ENCODE measurements at regions not wholly inside any gene's neighbourhood (a gene's known extent, or its start where the extent isn't known, plus 50 kb on each side); places are given as distances from the start of the nearest gene placed in this dataset.

DNA sequence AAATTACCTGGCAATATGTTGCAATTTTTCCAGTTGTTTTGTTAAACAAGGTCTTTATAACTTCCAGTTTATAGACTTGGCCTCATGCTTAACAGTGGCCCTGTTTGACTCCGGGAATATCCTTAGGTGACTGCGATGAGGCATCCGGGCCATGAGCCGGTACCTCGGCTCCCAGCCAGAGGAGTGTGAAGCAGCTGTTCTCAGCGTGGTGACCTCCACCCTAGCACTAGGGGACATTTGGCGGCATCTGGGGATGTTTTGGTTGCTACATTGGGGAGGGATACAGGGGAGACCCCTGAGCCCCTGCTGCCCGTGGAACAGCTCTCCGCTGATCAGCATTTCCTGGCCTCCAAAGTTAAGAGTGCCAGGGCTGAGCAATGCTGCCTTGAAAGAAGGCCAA is 533.4 kb downstream of the IRX1 start:
- TF ChIP-seq, protein P1, sequence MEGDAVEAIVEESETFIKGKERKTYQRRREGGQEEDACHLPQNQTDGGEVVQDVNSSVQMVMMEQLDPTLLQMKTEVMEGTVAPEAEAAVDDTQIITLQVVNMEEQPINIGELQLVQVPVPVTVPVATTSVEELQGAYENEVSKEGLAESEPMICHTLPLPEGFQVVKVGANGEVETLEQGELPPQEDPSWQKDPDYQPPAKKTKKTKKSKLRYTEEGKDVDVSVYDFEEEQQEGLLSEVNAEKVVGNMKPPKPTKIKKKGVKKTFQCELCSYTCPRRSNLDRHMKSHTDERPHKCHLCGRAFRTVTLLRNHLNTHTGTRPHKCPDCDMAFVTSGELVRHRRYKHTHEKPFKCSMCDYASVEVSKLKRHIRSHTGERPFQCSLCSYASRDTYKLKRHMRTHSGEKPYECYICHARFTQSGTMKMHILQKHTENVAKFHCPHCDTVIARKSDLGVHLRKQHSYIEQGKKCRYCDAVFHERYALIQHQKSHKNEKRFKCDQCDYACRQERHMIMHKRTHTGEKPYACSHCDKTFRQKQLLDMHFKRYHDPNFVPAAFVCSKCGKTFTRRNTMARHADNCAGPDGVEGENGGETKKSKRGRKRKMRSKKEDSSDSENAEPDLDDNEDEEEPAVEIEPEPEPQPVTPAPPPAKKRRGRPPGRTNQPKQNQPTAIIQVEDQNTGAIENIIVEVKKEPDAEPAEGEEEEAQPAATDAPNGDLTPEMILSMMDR (IDR thresholded peaks at IDR 0.05; ENCODE audit: insufficient read depth in 1 of 2, low read depth in 1 of 2, low read length in 1 of 2, severe bottlenecking in 1 of 2, unreplicated experiment in 1 of 2) = no peak
- H3K9me3 Mint-ChIP-seq (ENCODE audit: unreplicated experiment) = no peaks in the 10 kb centered on the region
- Histone ChIP-seq H3K27me3 (replicated peaks; ENCODE audit: control insufficient read depth, insufficient read depth, low read length) (no peaks in the 10 kb centered on the region), H3K9me3 (no peaks in the 10 kb centered on the region), H3K4me1 (no peaks in the 10 kb centered on the region), H3K36me3 (ENCODE audit: control insufficient read depth, insufficient read depth, low read length) (no peaks in the 10 kb centered on the region), H3K4me3 (ENCODE audit: low read depth, low read length) (no peak overlapping the region)
- ChIA-PET POLR2A (no interaction called here), CTCF (no interaction called here)
- no peak for DNase-seq
- no peak overlapping the region for H3K4me3 Mint-ChIP-seq (ENCODE audit: unreplicated experiment)
- no peaks in the 10 kb centered on the region for H3K4me1 Mint-ChIP-seq (ENCODE audit: low read depth, unreplicated experiment)
- no peaks in the 10 kb centered on the region for H3K36me3 Mint-ChIP-seq (ENCODE audit: insufficient read depth, unreplicated experiment)
- peaks cover 4% of the 10 kb centered on the region for H3K27me3 Mint-ChIP-seq (ENCODE audit: insufficient read depth, unreplicated experiment)
- no peak overlapping the region for H3K27ac Mint-ChIP-seq (ENCODE audit: unreplicated experiment)
- intact Hi-C loops (cut with micrococcal nuclease; ENCODE audit: unreplicated experiment) = no loop called here
- no TSS peak for BruUV-seq (replicated peaks)

DNA sequence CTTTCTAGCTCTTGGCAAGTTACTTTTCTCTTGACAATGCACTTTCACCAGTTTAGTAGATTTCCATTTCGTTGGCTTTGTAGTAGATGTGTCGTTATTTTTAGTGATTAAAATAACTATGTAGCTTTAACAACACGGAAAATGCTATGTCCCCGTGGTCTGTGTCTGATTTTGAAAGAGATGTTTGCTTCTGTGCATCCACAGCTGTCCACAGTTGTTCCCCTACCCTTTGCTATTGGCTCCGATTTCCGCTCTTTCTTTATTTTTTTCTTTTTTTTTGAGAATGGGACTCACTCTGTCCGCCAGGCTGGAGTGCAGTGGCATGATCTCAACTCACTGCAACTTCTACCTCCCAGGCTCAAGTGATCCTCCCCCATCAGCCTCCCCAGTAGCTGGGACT is 533.9 kb downstream of the IRX1 start:
- Mint-ChIP-seq H3K27me3 (ENCODE audit: insufficient read depth, unreplicated experiment) (peaks cover 4% of the 10 kb centered on the region), H3K36me3 (ENCODE audit: insufficient read depth, unreplicated experiment) (no peaks in the 10 kb centered on the region), H3K4me3 (ENCODE audit: unreplicated experiment) (no peak overlapping the region), H3K9me3 (ENCODE audit: unreplicated experiment) (no peaks in the 10 kb centered on the region), H3K27ac (ENCODE audit: unreplicated experiment) (no peak overlapping the region), H3K4me1 (ENCODE audit: low read depth, unreplicated experiment) (no peaks in the 10 kb centered on the region)
- Histone ChIP-seq H3K9me3 (no peaks in the 10 kb centered on the region), H3K4me3 (ENCODE audit: low read depth, low read length) (no peak overlapping the region), H3K4me1 (no peaks in the 10 kb centered on the region), H3K36me3 (ENCODE audit: control insufficient read depth, insufficient read depth, low read length) (no peaks in the 10 kb centered on the region), H3K27me3 (replicated peaks; ENCODE audit: control insufficient read depth, insufficient read depth, low read length) (no peaks in the 10 kb centered on the region)
- BruUV-seq (replicated peaks) = no TSS peak
- TF ChIP-seq, protein P1 (IDR thresholded peaks at IDR 0.05; ENCODE audit: insufficient read depth in 1 of 2, low read depth in 1 of 2, low read length in 1 of 2, severe bottlenecking in 1 of 2, unreplicated experiment in 1 of 2) = no peak
- no peak for DNase-seq
- intact Hi-C loops (cut with micrococcal nuclease; ENCODE audit: unreplicated experiment) = no loop called here
- POLR2A ChIA-PET = no interaction called here
- CTCF ChIA-PET = no interaction called here

DNA sequence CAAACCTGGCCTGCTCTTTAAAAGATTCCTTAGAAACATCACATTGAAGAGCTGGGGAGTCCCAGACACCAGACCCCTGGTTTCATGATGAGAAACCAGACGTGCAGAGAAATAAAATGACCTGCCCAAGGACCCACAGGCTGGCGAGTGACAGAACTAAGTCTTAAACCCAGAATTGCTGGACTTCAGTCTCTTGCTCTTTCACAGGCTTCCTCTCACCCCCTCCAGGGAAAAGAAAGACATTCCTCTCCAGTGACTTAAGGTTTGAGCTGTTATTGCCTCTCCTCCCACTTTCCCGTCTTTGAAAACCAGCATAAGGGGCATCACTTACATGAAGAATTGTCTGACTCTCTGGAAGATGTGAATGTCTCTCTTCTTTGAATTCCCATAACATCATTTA is 535.2 kb downstream of the IRX1 start:
- intact Hi-C loops (cut with micrococcal nuclease; ENCODE audit: unreplicated experiment) = no loop called here
- H3K27me3 Mint-ChIP-seq (ENCODE audit: insufficient read depth, unreplicated experiment) = peaks cover 4% of the 10 kb centered on the region
- H3K36me3 ChIP-seq (ENCODE audit: control insufficient read depth, insufficient read depth, low read length) = no peaks in the 10 kb centered on the region
- no peaks in the 10 kb centered on the region for H3K4me1 Mint-ChIP-seq (ENCODE audit: low read depth, unreplicated experiment)
- DNase-seq = no peak
- TF ChIP-seq, protein P1 (IDR thresholded peaks at IDR 0.05; ENCODE audit: insufficient read depth in 1 of 2, low read depth in 1 of 2, low read length in 1 of 2, severe bottlenecking in 1 of 2, unreplicated experiment in 1 of 2) = no peak
- no peaks in the 10 kb centered on the region for H3K4me1 ChIP-seq
- no peak overlapping the region for H3K27ac Mint-ChIP-seq (ENCODE audit: unreplicated experiment)
- H3K9me3 Mint-ChIP-seq (ENCODE audit: unreplicated experiment) = no peaks in the 10 kb centered on the region
- no TSS peak for BruUV-seq (replicated peaks)
- H3K27me3 ChIP-seq (replicated peaks; ENCODE audit: control insufficient read depth, insufficient read depth, low read length) = no peaks in the 10 kb centered on the region
- no peaks in the 10 kb centered on the region for H3K36me3 Mint-ChIP-seq (ENCODE audit: insufficient read depth, unreplicated experiment)
- no peak overlapping the region for H3K4me3 ChIP-seq (ENCODE audit: low read depth, low read length)
- H3K9me3 ChIP-seq = no peaks in the 10 kb centered on the region
- POLR2A ChIA-PET = no interaction called here
- no peak overlapping the region for H3K4me3 Mint-ChIP-seq (ENCODE audit: unreplicated experiment)
- CTCF ChIA-PET = no interaction called here

Data from Caco-2 (cell line).